Endothelial cell of umbilical vein (primary cell): ENCODE measurements at regions not wholly inside any gene's neighbourhood (a gene's known extent, or its start where the extent isn't known, plus 50 kb on each side); places are given as distances from the start of the nearest gene placed in this dataset.

Source experiments
- BruUV-seq: library from RNA; stranded (reverse); fragments of 400-500 nt; replicated peaks from 2 replicates; lab custom pipeline; 2021; lab: Mats Ljungman, UMichigan
- CTCF ChIA-PET: fragments of 300-600, 350-600 bp; sonication (Branson Sonifier 250); formaldehyde crosslinking; loops from one replicate; lab custom pipeline; 2021; ENCODE audit warnings: antibody characterized with exemption, inconsistent platforms; lab: Charles Lee
- POLR2A ChIA-PET: fragments of 300-600, 350-600 bp; sonication (Branson Sonifier 250); formaldehyde crosslinking; loops from one replicate; lab custom pipeline; 2021; ENCODE audit warnings: antibody characterized with exemption, inconsistent platforms; lab: Charles Lee
- DNase-seq: peaks from one replicate; pipeline ENCODE4 v3.0.0-alpha.2; 2011; ENCODE audit warnings: low read depth, low spot score
- FAIRE-seq: peaks from 2 replicates; lab custom pipeline; 2011; peaks lifted over from hg19 to GRCh38; lab: Jason Lieb, UNC
- H2AFZ ChIP-seq: 2 replicates; pipeline ENCODE4 v1.6.0; 2012; ENCODE audit warnings: low read depth, low read length, control low read depth, inconsistent platforms
- H3K27ac ChIP-seq: 2 replicates; pipeline ENCODE4 v1.5.1; 2011; ENCODE audit warnings: low read depth, mild to moderate bottlenecking, control low read depth, low read length, moderate library complexity; ENCODE audit not compliant: insufficient read depth
- H3K27me3 ChIP-seq, 2 experiments: 2 replicates each; pipeline versions ENCODE4 v1.6.0 to v1.6.1; 2011; ENCODE audit warnings: low read length in 2 of 2, mixed read lengths in 1 of 2; ENCODE audit not compliant: control insufficient read depth in 2 of 2, insufficient read depth in 2 of 2
- H3K36me3 ChIP-seq, 2 experiments: 2 replicates in 1 of 2; 3 replicates in 1 of 2; pipeline ENCODE4 v1.5.1; 2011; ENCODE audit warnings: low read length in 2 of 2, mild to moderate bottlenecking in 1 of 2, moderate library complexity in 1 of 2; ENCODE audit not compliant: control insufficient read depth in 2 of 2, insufficient read depth in 2 of 2; ENCODE audit errors: extremely low read depth in 1 of 2
- H3K4me1 ChIP-seq: 3 replicates; pipeline ENCODE4 v1.5.1; 2011; ENCODE audit warnings: mild to moderate bottlenecking, low read length; ENCODE audit not compliant: control insufficient read depth, insufficient read depth; ENCODE audit errors: extremely low read depth
- H3K4me2 ChIP-seq: 2 replicates; pipeline ENCODE4 v1.6.1; 2011; ENCODE audit warnings: low read length, control low read depth, mixed read lengths; ENCODE audit not compliant: insufficient read depth
- H3K4me3 ChIP-seq, 3 experiments: fragments of 200-600 bp in 1 of 3; sonication (generic), shearing (Covaris generic) in 1 of 3; replicated peaks in 1 of 3; 2 replicates each; pipeline ENCODE4 v1.5.1; 2011 to 2016; ENCODE audit warnings: control low read depth in 3 of 3, low read length in 3 of 3, mild to moderate bottlenecking in 2 of 3, inconsistent platforms in 1 of 3, low read depth in 1 of 3, moderate library complexity in 1 of 3; ENCODE audit not compliant: insufficient read depth in 1 of 3
- H3K79me2 ChIP-seq: 2 replicates; pipeline ENCODE4 v1.6.0; 2012; ENCODE audit warnings: low read length, inconsistent platforms; ENCODE audit not compliant: control insufficient read depth, insufficient read depth
- H3K9ac ChIP-seq: replicated peaks from 2 replicates; pipeline ENCODE3; 2011; ENCODE audit warnings: low read length, control low read depth; ENCODE audit not compliant: insufficient read depth; ENCODE audit errors: extremely low read depth
- H3K9me1 ChIP-seq: replicated peaks from 3 replicates; pipeline ENCODE4 v1.6.0; 2011; ENCODE audit warnings: mild to moderate bottlenecking, low read length; ENCODE audit not compliant: control insufficient read depth, insufficient read depth; ENCODE audit errors: extremely low read depth
- H3K9me3 ChIP-seq: replicated peaks from 2 replicates; pipeline ENCODE4 v1.5.1; 2012; ENCODE audit warnings: low read length, inconsistent platforms; ENCODE audit not compliant: control insufficient read depth, insufficient read depth
- H4K20me1 ChIP-seq: replicated peaks from 2 replicates; pipeline ENCODE3; 2011; ENCODE audit warnings: mild to moderate bottlenecking, low read length; ENCODE audit not compliant: control insufficient read depth, insufficient read depth; ENCODE audit errors: extremely low read depth
- EZH2 ChIP-seq: IDR thresholded peaks from 2 replicates; pipeline ENCODE4 v1.6.1; 2012; ENCODE audit warnings: borderline replicate concordance, low read depth, mild to moderate bottlenecking, moderate library complexity, low read length, inconsistent platforms; ENCODE audit not compliant: severe bottlenecking
- FOS ChIP-seq: IDR thresholded peaks from 2 replicates; pipeline ENCODE4 v1.6.1; 2011; ENCODE audit warnings: mild to moderate bottlenecking, low read length, moderate library complexity, borderline replicate concordance; ENCODE audit not compliant: insufficient read depth
- GATA2 ChIP-seq: IDR thresholded peaks from 2 replicates; pipeline ENCODE4 v1.7.0; 2011; ENCODE audit warnings: low read depth, mild to moderate bottlenecking, moderate library complexity, mixed read lengths, low read length; ENCODE audit not compliant: insufficient read length, insufficient read depth
- JUN ChIP-seq: IDR thresholded peaks from 2 replicates; pipeline ENCODE4 v1.6.1; 2011; ENCODE audit warnings: borderline replicate concordance, low read depth; ENCODE audit not compliant: insufficient read length, insufficient read depth
- MYC ChIP-seq: IDR thresholded peaks from one replicate; pipeline ENCODE4 v1.6.1; 2011; ENCODE audit warnings: mild to moderate bottlenecking, low read depth, low read length
- POLR2A ChIP-seq: IDR thresholded peaks from 2 replicates; pipeline ENCODE4 v1.6.1; 2012; ENCODE audit warnings: low read depth, mild to moderate bottlenecking, control low read depth, low read length
- POLR2AphosphoS5 ChIP-seq: IDR thresholded peaks from 2 replicates; pipeline ENCODE4 v1.6.1; 2012; ENCODE audit warnings: low read depth, mild to moderate bottlenecking, control low read depth, low read length, moderate library complexity; ENCODE audit not compliant: insufficient read depth
- dilution Hi-C: fragments of 300-500 bp; cut with MboI; formaldehyde crosslinking; loops from one replicate; pipeline ENCODE4 v1.15.0; 2019; ENCODE audit warnings: low sequenced_read_pairs; ENCODE audit not compliant: extremely low pct_ligation_motif_present
- intact Hi-C: fragments of 100-400 bp; cut with micrococcal nuclease; formaldehyde crosslinking; loops from one replicate; pipeline ENCODE4 v1.10.0; 2022
- TF ChIP-seq, protein P1 (sequence below): IDR thresholded peaks from 2 replicates; pipeline ENCODE4 v1.6.1; 2011; ENCODE audit not compliant: insufficient read depth, insufficient read length
- TF ChIP-seq, protein P2 (sequence below), 2 donors: IDR thresholded peaks; 1 replicate in 1 of 2; 2 replicates in 1 of 2; pipeline ENCODE4 v1.5.1; 2011; ENCODE audit warnings: low read length in 2 of 2, mild to moderate bottlenecking in 2 of 2, moderate library complexity in 2 of 2, control low read depth in 1 of 2, inconsistent platforms in 1 of 2, low read depth in 1 of 2; ENCODE audit not compliant: insufficient read depth in 1 of 2; ENCODE audit errors: extremely low read depth in 1 of 2

DNA sequence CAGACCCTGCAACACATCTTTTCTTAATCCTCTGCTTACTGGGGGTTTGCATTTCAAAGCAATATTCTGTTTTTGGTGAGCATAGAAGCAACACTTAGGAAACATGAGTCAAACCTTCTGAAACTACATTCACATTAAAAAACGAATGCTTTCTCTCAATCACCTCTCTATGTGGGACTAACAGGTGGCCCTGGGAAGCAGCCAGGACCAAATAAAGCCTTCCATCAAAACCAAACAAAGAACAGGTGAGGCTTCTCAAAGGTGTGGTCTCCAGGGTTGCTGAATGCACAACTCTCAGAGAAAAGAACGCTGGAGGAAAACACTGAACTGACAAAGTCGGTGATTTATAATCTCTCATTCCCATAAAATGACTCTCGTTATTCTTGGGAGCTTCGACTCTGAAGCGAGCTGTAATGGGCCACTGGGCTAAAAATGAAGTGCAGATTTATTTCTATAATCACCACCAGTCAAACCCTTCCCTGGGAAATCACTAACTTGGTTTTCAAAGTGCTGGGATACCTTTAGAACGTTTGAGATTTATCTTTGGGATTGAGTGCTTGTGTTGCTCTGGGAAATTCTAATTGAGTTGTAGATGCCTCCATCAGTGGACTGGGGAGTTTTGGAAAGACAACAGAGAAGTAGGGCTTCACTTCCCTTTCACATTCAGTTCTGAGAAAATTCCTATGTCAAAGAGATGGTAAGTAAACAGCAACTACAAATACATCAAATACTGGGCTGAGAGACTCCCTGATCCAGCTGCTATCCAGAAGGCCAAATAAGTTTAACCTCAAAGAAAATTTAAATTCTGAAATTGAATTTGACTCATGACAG, 262.0 kb upstream of the TMPO start:
- Histone ChIP-seq H3K36me3 (no peaks in the 10 kb centered on the region), H3K4me2 (no peak overlapping the region), H3K27ac (no peak overlapping the region), H3K79me2 (no peaks in the 10 kb centered on the region), H3K27me3 (no peaks in the 10 kb centered on the region), H3K4me3 (no peak overlapping the region), H2AFZ (no peak overlapping the region), H4K20me1 (no peaks in the 10 kb centered on the region), H3K9me1 (no peaks in the 10 kb centered on the region), H3K9ac (no peak overlapping the region), H3K9me3 (no peaks in the 10 kb centered on the region), H3K4me1 (no peaks in the 10 kb centered on the region)
- TF ChIP-seq POLR2AphosphoS5, result no peak
- TF ChIP-seq FOS, result no peak
- TF ChIP-seq GATA2, result no peak
- no peak for TF ChIP-seq JUN
- TF ChIP-seq, protein P1, sequence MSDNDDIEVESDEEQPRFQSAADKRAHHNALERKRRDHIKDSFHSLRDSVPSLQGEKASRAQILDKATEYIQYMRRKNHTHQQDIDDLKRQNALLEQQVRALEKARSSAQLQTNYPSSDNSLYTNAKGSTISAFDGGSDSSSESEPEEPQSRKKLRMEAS, result no peak
- TF ChIP-seq MYC, result no peak
- TF ChIP-seq EZH2, result no peak
- TF ChIP-seq, protein P2, sequence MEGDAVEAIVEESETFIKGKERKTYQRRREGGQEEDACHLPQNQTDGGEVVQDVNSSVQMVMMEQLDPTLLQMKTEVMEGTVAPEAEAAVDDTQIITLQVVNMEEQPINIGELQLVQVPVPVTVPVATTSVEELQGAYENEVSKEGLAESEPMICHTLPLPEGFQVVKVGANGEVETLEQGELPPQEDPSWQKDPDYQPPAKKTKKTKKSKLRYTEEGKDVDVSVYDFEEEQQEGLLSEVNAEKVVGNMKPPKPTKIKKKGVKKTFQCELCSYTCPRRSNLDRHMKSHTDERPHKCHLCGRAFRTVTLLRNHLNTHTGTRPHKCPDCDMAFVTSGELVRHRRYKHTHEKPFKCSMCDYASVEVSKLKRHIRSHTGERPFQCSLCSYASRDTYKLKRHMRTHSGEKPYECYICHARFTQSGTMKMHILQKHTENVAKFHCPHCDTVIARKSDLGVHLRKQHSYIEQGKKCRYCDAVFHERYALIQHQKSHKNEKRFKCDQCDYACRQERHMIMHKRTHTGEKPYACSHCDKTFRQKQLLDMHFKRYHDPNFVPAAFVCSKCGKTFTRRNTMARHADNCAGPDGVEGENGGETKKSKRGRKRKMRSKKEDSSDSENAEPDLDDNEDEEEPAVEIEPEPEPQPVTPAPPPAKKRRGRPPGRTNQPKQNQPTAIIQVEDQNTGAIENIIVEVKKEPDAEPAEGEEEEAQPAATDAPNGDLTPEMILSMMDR (IDR thresholded peaks at IDR 0.05; ENCODE audit: extremely low read depth in 1 of 2, insufficient read depth in 1 of 2, low read depth in 1 of 2, low read length in 2 of 2), result no peak
- TF ChIP-seq POLR2A, result no peak
- POLR2A ChIA-PET, result no interaction called here
- no TSS peak for BruUV-seq
- FAIRE-seq (no peak), DNase-seq (no peak)
- dilution Hi-C loops (no loop called here), intact Hi-C loops (no loop called here)
- CTCF ChIA-PET, result no interaction called here
